CD4-positive, alpha-beta T cell (primary cell): ENCODE measurements at regions not wholly inside any gene's neighbourhood (a gene's known extent, or its start where the extent isn't known, plus 50 kb on each side); places are given as distances from the start of the nearest gene placed in this dataset.

Experiments
- ATAC-seq: fragments of 200-7000 bp; cut with Tn5 transposase; one replicate; pipeline ENCODE4 v1.10.0; 2022; ENCODE audit warnings: mild to moderate bottlenecking; ENCODE audit not compliant: poor library complexity
- CTCF ChIA-PET: fragments of 350-600 bp; sonication (Branson Sonifier 250); formaldehyde crosslinking; loops from one replicate; lab custom pipeline; 2021; ENCODE audit warnings: antibody characterized with exemption, inconsistent platforms; lab: Charles Lee
- POLR2A ChIA-PET: fragments of 350-600 bp; sonication (Branson Sonifier 250); formaldehyde crosslinking; loops from one replicate; lab custom pipeline; 2021; ENCODE audit warnings: antibody characterized with exemption, inconsistent platforms; lab: Charles Lee
- DNase-seq, 14 experiments: peaks; one replicate each; pipeline ENCODE4 v3.0.0-alpha.2; 2013 to 2020; ENCODE audit warnings: mixed read lengths in 2 of 14
- H3K27ac ChIP-seq, 2 donors: one replicate each; pipeline versions ENCODE4 v1.5.1 to v1.7.0; 2013; ENCODE audit warnings: low read length in 2 of 2, low read depth in 1 of 2, mild to moderate bottlenecking in 1 of 2
- H3K27me3 ChIP-seq, 2 experiments: 1 replicate in 1 of 2; 2 replicates in 1 of 2; pipeline versions ENCODE4 v1.6.1 to v1.7.0; 2013; ENCODE audit warnings: low read length in 2 of 2, control low read depth in 1 of 2, mild to moderate bottlenecking in 1 of 2, moderate library complexity in 1 of 2; ENCODE audit not compliant: insufficient read depth in 2 of 2, control insufficient read depth in 1 of 2
- H3K36me3 ChIP-seq: one replicate; pipeline ENCODE4 v1.6.1; 2013; ENCODE audit warnings: low read length, control low read depth; ENCODE audit not compliant: insufficient read depth
- H3K4me1 ChIP-seq: one replicate; pipeline ENCODE4 v1.6.1; 2013; ENCODE audit warnings: low read length, control low read depth; ENCODE audit not compliant: insufficient read depth
- H3K4me3 ChIP-seq: one replicate; pipeline ENCODE4 v1.5.1; 2013; ENCODE audit warnings: mild to moderate bottlenecking, low read length, moderate library complexity
- H3K9me3 ChIP-seq, 2 experiments: 1 replicate in 1 of 2; 2 replicates in 1 of 2; pipeline versions ENCODE4 v1.6.1 to v1.7.0; 2013; ENCODE audit warnings: low read length in 2 of 2, mild to moderate bottlenecking in 2 of 2, control low read depth in 1 of 2, moderate library complexity in 1 of 2; ENCODE audit not compliant: control insufficient read depth in 1 of 2, insufficient read depth in 1 of 2
- H3K27ac Mint-ChIP-seq: one replicate; pipeline ENCODE4 v1.8.0; 2020; ENCODE audit warnings: mixed read lengths
- H3K27me3 Mint-ChIP-seq: one replicate; pipeline ENCODE4 v1.8.0; 2021; ENCODE audit warnings: mixed read lengths
- H3K36me3 Mint-ChIP-seq: one replicate; pipeline ENCODE4 v1.8.0; 2021; ENCODE audit warnings: low read depth, mixed read lengths
- H3K4me1 Mint-ChIP-seq: one replicate; pipeline ENCODE4 v1.8.0; 2021; ENCODE audit warnings: low read depth, mixed read lengths
- H3K4me3 Mint-ChIP-seq: one replicate; pipeline ENCODE4 v1.8.0; 2020; ENCODE audit warnings: mild to moderate bottlenecking, mixed read lengths
- H3K9me3 Mint-ChIP-seq: one replicate; pipeline ENCODE4 v1.8.0; 2020; ENCODE audit warnings: mixed read lengths
- CTCF ChIP-seq: fragments of 200-600 bp; IDR thresholded peaks from one replicate; pipeline ENCODE4 v1.8.0; 2022; ENCODE audit warnings: antibody characterized with exemption, mild to moderate bottlenecking
- intact Hi-C, 2 experiments: fragments of 100-400 bp; cut with DNase I in 1 of 2; cut with micrococcal nuclease in 1 of 2; formaldehyde crosslinking; loops; one replicate each; pipeline versions ENCODE4 v1.15.1 to v1.9.0; 2023 to 2025; cut with DNase I, micrococcal nuclease

GRCh38 chr13:68380041-68380973 is 1150.2 kb upstream of the PCDH9 start:
- H3K4me1 Mint-ChIP-seq: no peaks in the 10 kb centered on the region
- peaks cover 2% of the 10 kb centered on the region for H3K9me3 Mint-ChIP-seq
- Histone ChIP-seq H3K4me3 (no peak overlapping the region), H3K36me3 (no peaks in the 10 kb centered on the region), H3K27me3 (no peaks in the 10 kb centered on the region), H3K4me1 (no peaks in the 10 kb centered on the region), H3K27ac (no peak overlapping the region), H3K9me3 (peaks cover 0 to 7% of the 10 kb centered on the region in 2 experiments)
- no peak for DNase-seq
- ChIA-PET CTCF (no interaction called here), POLR2A (no interaction called here)
- H3K36me3 Mint-ChIP-seq: no peaks in the 10 kb centered on the region
- no peaks in the 10 kb centered on the region for H3K27me3 Mint-ChIP-seq
- no peak overlapping the region for H3K27ac Mint-ChIP-seq
- no peak for ATAC-seq
- no peak for TF ChIP-seq CTCF
- H3K4me3 Mint-ChIP-seq: no peak overlapping the region
- intact Hi-C loops: no loop called here

GRCh38 chr13:68378294-68378693 is 1148.2 kb upstream of the PCDH9 start:
- no peaks in the 10 kb centered on the region for H3K36me3 ChIP-seq
- no peak overlapping the region for H3K4me3 ChIP-seq
- no peaks in the 10 kb centered on the region for H3K4me1 ChIP-seq
- H3K27me3 Mint-ChIP-seq: no peaks in the 10 kb centered on the region
- no peak for DNase-seq
- H3K9me3 ChIP-seq: peaks cover 3 to 7% of the 10 kb centered on the region in 2 experiments
- POLR2A ChIA-PET: no interaction called here
- H3K9me3 Mint-ChIP-seq: peaks cover under 1% of the 10 kb centered on the region
- no peak overlapping the region for H3K4me3 Mint-ChIP-seq
- no peaks in the 10 kb centered on the region for H3K27me3 ChIP-seq
- intact Hi-C loops: no loop called here
- TF ChIP-seq CTCF: no peak
- no peak overlapping the region for H3K27ac Mint-ChIP-seq
- ATAC-seq: no peak
- no peaks in the 10 kb centered on the region for H3K36me3 Mint-ChIP-seq
- H3K4me1 Mint-ChIP-seq: no peaks in the 10 kb centered on the region
- H3K27ac ChIP-seq: no peak overlapping the region
- CTCF ChIA-PET: interaction anchor here (0.7 kb wide), 1 partner anchor 619 kb away, joined by 4 read pairs; no protein-coding TSS in a partner anchor

- DNase-seq: no peak
- ChIA-PET POLR2A (interaction anchor here (0.6 kb wide), 1 partner anchor 28 kb away, joined by 3 read pairs; no protein-coding TSS in a partner anchor), CTCF (no interaction called here)
- Histone ChIP-seq H3K27me3 (no peaks in the 10 kb centered on the region), H3K27ac (no peak overlapping the region), H3K4me3 (no peak overlapping the region), H3K36me3 (no peaks in the 10 kb centered on the region), H3K9me3 (peaks cover 6 to 8% of the 10 kb centered on the region in 2 experiments), H3K4me1 (no peaks in the 10 kb centered on the region)
- no peaks in the 10 kb centered on the region for H3K9me3 Mint-ChIP-seq
- no peaks in the 10 kb centered on the region for H3K36me3 Mint-ChIP-seq
- no peaks in the 10 kb centered on the region for H3K27me3 Mint-ChIP-seq
- ATAC-seq: no peak
- H3K4me1 Mint-ChIP-seq: no peaks in the 10 kb centered on the region
- no peak overlapping the region for H3K27ac Mint-ChIP-seq
- H3K4me3 Mint-ChIP-seq: no peak overlapping the region
- intact Hi-C loops: no loop called here
- TF ChIP-seq CTCF: no peak
These were observed 1144.9 kb upstream of the PCDH9 start for GRCh38 chr13:68375004-68375403.
